K562 (cell line): ENCODE measurements at regions not wholly inside any gene's neighbourhood (a gene's known extent, or its start where the extent isn't known, plus 50 kb on each side); places are given as distances from the start of the nearest gene placed in this dataset.

Experiments
- ATAC-seq: fragments of 200-7000 bp; cut with Tn5 transposase; 3 replicates; pipeline ENCODE4 v1.9.1; 2020; ENCODE audit warnings: moderate library complexity
- BruUV-seq: library from RNA; stranded (reverse); fragments of 400-500 nt; replicated peaks from 2 replicates; lab custom pipeline; 2021; lab: Mats Ljungman, UMichigan
- CTCF ChIA-PET: fragments of 300-600 bp; formaldehyde crosslinking; extraction: SDS; loops from one replicate; lab custom pipeline; 2021; ENCODE audit warnings: low intra/inter-chr PET ratio; lab: Yijun Ruan, JAX
- POLR2A ChIA-PET: fragments of 300-600, 350-650 bp; sonication (Branson Sonifier 250); formaldehyde crosslinking; extraction: SDS; loops from one replicate; lab custom pipeline; 2021; ENCODE audit warnings: antibody characterized with exemption, inconsistent platforms; lab: Yijun Ruan, JAX
- DNase-seq, 4 experiments: peaks; one replicate each; pipeline versions ENCODE4 v3.0.0 to v3.0.0-alpha.2; 2011 to 2018; ENCODE audit warnings: low spot score in 3 of 4, mixed read lengths in 3 of 4; ENCODE audit errors: extremely low read depth in 1 of 4
- FAIRE-seq: peaks from 2 replicates; lab custom pipeline; 2011; peaks lifted over from hg19 to GRCh38; lab: Jason Lieb, UNC
- H2AFZ ChIP-seq: 2 replicates; pipeline ENCODE4 v1.6.0; 2011; ENCODE audit warnings: low read depth, low read length, control low read depth, inconsistent platforms
- H3K27ac ChIP-seq: fragments of 200-600 bp; 3 replicates; pipeline ENCODE4 v1.8.0; 2011; ENCODE audit warnings: low read depth, mild to moderate bottlenecking, control low read depth, inconsistent platforms, low read length, moderate library complexity, mixed read lengths; ENCODE audit errors: extremely low read depth
- H3K27me3 ChIP-seq, 2 experiments: fragments of 300-600 bp in 1 of 2; 2 replicates in 1 of 2; 3 replicates in 1 of 2; pipeline versions ENCODE4 v1.6.0 to v1.8.0; 2011; ENCODE audit warnings: inconsistent platforms in 2 of 2, low read length in 2 of 2, mild to moderate bottlenecking in 1 of 2, mixed read lengths in 1 of 2, moderate library complexity in 1 of 2; ENCODE audit not compliant: control insufficient read depth in 2 of 2, insufficient read depth in 2 of 2
- H3K36me3 ChIP-seq: fragments of 300-600 bp; 3 replicates; pipeline ENCODE4 v1.8.0; 2011; ENCODE audit warnings: mild to moderate bottlenecking, low read length, inconsistent platforms; ENCODE audit not compliant: control insufficient read depth, insufficient read depth
- H3K4me1 ChIP-seq, 2 experiments: fragments of 200-600 bp in 1 of 2; replicated peaks in 1 of 2; 2 replicates in 1 of 2; 3 replicates in 1 of 2; pipeline versions ENCODE4 v1.5.1 to v1.8.0; 2011; ENCODE audit warnings: inconsistent platforms in 2 of 2, low read length in 2 of 2, mild to moderate bottlenecking in 1 of 2, mixed read lengths in 1 of 2, moderate library complexity in 1 of 2; ENCODE audit not compliant: control insufficient read depth in 2 of 2, insufficient read depth in 2 of 2
- H3K4me2 ChIP-seq: 2 replicates; pipeline ENCODE4 v1.6.1; 2011; ENCODE audit warnings: low read length, control low read depth, inconsistent platforms, mixed read lengths; ENCODE audit not compliant: insufficient read depth
- H3K4me3 ChIP-seq: fragments of 200-600 bp; sonication (generic), shearing (Covaris generic); 2 replicates; pipeline ENCODE4 v1.5.1; 2016; ENCODE audit warnings: control low read depth, inconsistent platforms
- H3K79me2 ChIP-seq: fragments of 200-600 bp; 3 replicates; pipeline ENCODE4 v1.8.0; 2011; ENCODE audit warnings: low read length, inconsistent platforms; ENCODE audit not compliant: control insufficient read depth, insufficient read depth
- H3K9ac ChIP-seq, 2 experiments: 2 replicates each; pipeline versions ENCODE4 v1.6.0 to v1.6.1; 2011; ENCODE audit warnings: low read depth in 2 of 2, low read length in 2 of 2, control low read depth in 1 of 2, inconsistent platforms in 1 of 2, mild to moderate bottlenecking in 1 of 2, mixed read lengths in 1 of 2; ENCODE audit not compliant: insufficient read depth in 1 of 2
- H3K9me1 ChIP-seq: one replicate; pipeline ENCODE4 v1.6.0; 2011; ENCODE audit warnings: inconsistent platforms, mild to moderate bottlenecking, low read length, moderate library complexity; ENCODE audit not compliant: control insufficient read depth, insufficient read depth
- H3K9me3 ChIP-seq: replicated peaks from 2 replicates; pipeline ENCODE4 v1.5.1; 2011; ENCODE audit warnings: low read depth, low read length, inconsistent platforms; ENCODE audit not compliant: control insufficient read depth, insufficient read depth
- H4K20me1 ChIP-seq: replicated peaks from 2 replicates; pipeline ENCODE4 v1.6.1; 2011; ENCODE audit warnings: low read length, inconsistent platforms, mixed read lengths; ENCODE audit not compliant: control insufficient read depth, insufficient read depth
- ADNP ChIP-seq: fragments of 200-800 bp; sonication (Bioruptor generic); IDR thresholded peaks from 2 replicates; pipeline ENCODE4 v1.6.1; 2016; ENCODE audit warnings: missing genetic modification characterization, missing compliant biosample characterization
- ATF7 ChIP-seq: fragments of 450-650 bp; IDR thresholded peaks from 2 replicates; pipeline ENCODE4 v1.7.1; 2014; ENCODE audit warnings: mild to moderate bottlenecking, moderate library complexity
- CEBPB ChIP-seq: fragments of 450-650 bp; IDR thresholded peaks from 2 replicates; pipeline ENCODE4 v1.6.1; 2016; ENCODE audit warnings: missing genetic modification characterization, missing compliant biosample characterization
- DMBX1 ChIP-seq: fragments of 250-450 bp; sonication (Bioruptor Pico); IDR thresholded peaks from 2 replicates; pipeline ENCODE4 v1.8.0; 2022; ENCODE audit warnings: inconsistent platforms, mild to moderate bottlenecking, moderate library complexity, borderline replicate concordance
- MCM2 ChIP-seq: fragments of 450-650 bp; IDR thresholded peaks from 2 replicates; pipeline ENCODE4 v1.6.1; 2017; ENCODE audit warnings: low read depth, mild to moderate bottlenecking
- NCOA4 ChIP-seq: fragments of 450-650 bp; IDR thresholded peaks from 2 replicates; pipeline ENCODE4 v1.6.1; 2018; ENCODE audit warnings: mild to moderate bottlenecking; ENCODE audit not compliant: partially characterized antibody
- NFE2 ChIP-seq: IDR thresholded peaks from 2 replicates; pipeline ENCODE4 v1.6.1; 2014; ENCODE audit warnings: antibody characterized with exemption, low read depth
- POLR2H ChIP-seq: IDR thresholded peaks from 2 replicates; pipeline ENCODE4 v1.6.1; 2016; ENCODE audit warnings: missing genetic modification characterization, low read depth, mild to moderate bottlenecking, control low read depth, missing compliant biosample characterization, moderate library complexity
- POLR3A ChIP-seq: IDR thresholded peaks from 2 replicates; pipeline ENCODE4 v1.6.1; 2011; ENCODE audit warnings: borderline replicate concordance, mild to moderate bottlenecking, moderate library complexity; ENCODE audit not compliant: insufficient read length, insufficient read depth; ENCODE audit errors: extremely low read depth
- POU5F1 ChIP-seq: fragments of 150-350 bp; IDR thresholded peaks from 2 replicates; pipeline ENCODE4 v1.6.1; 2014; ENCODE audit warnings: borderline replicate concordance, low read length, low read depth, mild to moderate bottlenecking; ENCODE audit not compliant: partially characterized antibody
- SRSF1 ChIP-seq: fragments of 200-400 bp; formaldehyde crosslinking; IDR thresholded peaks from 2 replicates; pipeline ENCODE4 v1.6.1; 2017; ENCODE audit warnings: mild to moderate bottlenecking, low read depth, low read length, moderate library complexity
- U2AF1 ChIP-seq: fragments of 200-400 bp; formaldehyde crosslinking; optimal IDR thresholded peaks from 2 replicates; pipeline ENCODE3; 2017; ENCODE audit warnings: mild to moderate bottlenecking, low read depth, low read length, moderate library complexity
- WGBS: fragments of 100-300 bp; shearing (Covaris generic); methylation state at CpG from one replicate; pipeline ENCODE4 v1.1.6; 2016; ENCODE audit warnings: low coverage, mixed read lengths; ENCODE audit not compliant: insufficient coverage; ENCODE audit errors: missing lambda C conversion rate; 5-methylcytosine and 5-hydroxymethylcytosine counted together
- in situ Hi-C: fragments of 300-500 bp; cut with MboI; formaldehyde crosslinking; loops from 4 replicates; pipeline ENCODE4 v1.15.0; 2018; ENCODE audit warnings: inconsistent platforms, mixed read lengths
- intact Hi-C: fragments of 100-400 bp; cut with micrococcal nuclease; formaldehyde crosslinking; loops from 2 replicates; pipeline ENCODE4 v1.14.2; 2022

DNA sequence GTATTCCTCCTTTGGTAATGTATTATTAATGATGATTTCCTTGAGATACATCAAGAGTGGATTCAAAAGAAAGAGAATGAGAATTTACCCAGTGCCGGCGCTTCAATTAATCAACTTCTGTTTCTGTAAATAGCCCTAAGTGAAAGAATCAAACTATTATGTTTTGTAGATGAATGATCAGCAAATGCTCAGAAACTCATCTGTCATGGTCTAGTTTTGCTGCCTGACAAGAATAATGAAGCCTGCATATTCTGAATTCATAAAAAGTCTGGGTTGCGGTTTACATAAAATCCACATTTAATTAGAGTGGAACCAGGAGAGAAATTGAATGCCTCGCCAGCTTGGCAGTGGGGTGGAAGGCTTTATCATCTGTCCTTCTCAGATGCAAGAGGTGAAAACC is 325.3 kb downstream of the GALC start:
- ChIA-PET POLR2A (no interaction called here), CTCF (no interaction called here)
- FAIRE-seq (no peak), DNase-seq (no peak), ATAC-seq (no peak)
- Histone ChIP-seq H3K9me3 (no peaks in the 10 kb centered on the region), H3K4me1 (no peaks in the 10 kb centered on the region), H3K79me2 (no peaks in the 10 kb centered on the region), H3K4me3 (no peak overlapping the region), H4K20me1 (no peaks in the 10 kb centered on the region), H3K36me3 (no peaks in the 10 kb centered on the region), H3K4me2 (no peak overlapping the region), H2AFZ (no peak overlapping the region), H3K9me1 (no peaks in the 10 kb centered on the region), H3K27ac (no peak overlapping the region), H3K9ac (no peak overlapping the region), H3K27me3 (no peaks in the 10 kb centered on the region)
- TF ChIP-seq U2AF1 (no peak), ATF7 (no peak), POU5F1 (no peak)
- BruUV-seq = no TSS peak
- 4% methylated on average over 4 of the region's 4 CpGs for WGBS
- intact Hi-C loops = no loop called here
- in situ Hi-C loops = no loop called here

DNA sequence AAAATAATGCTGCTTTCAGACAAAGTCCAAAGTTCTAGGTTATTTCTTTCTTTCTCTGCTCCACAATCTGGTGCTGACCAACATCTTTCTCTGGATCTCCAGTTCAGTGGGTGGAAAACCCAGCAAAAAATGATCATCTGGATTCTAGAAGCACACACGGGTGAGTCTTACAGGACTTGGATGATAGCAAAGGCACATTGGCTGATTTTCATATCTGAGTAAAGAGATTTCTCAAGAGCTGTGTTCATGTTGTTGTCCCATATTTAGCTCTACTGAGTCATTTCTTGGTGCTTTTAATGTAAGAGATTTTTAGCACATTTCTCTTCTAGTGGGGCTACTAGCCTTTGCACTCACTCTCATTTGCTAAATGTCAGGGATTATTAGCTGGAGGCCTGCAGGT is 336.7 kb downstream of the GALC start:
- no peaks in the 10 kb centered on the region for H3K79me2 ChIP-seq
- H4K20me1 ChIP-seq = no peaks in the 10 kb centered on the region
- 0% methylated on average over 1 of the region's 1 CpG for WGBS
- H3K9me3 ChIP-seq = no peaks in the 10 kb centered on the region
- no TSS peak for BruUV-seq
- CTCF ChIA-PET = no interaction called here
- POLR2A ChIA-PET = no interaction called here
- in situ Hi-C loops (no loop called here), intact Hi-C loops (no loop called here)
- TF ChIP-seq POLR3A = no peak
- TF ChIP-seq POLR2H = no peak
- no peak for TF ChIP-seq ADNP (tag)
- TF ChIP-seq SRSF1 = no peak
- no peak for TF ChIP-seq DMBX1 (CRISPR knock-in tag)
- no peak for TF ChIP-seq NFE2
- no peak for TF ChIP-seq MCM2
- no peak for TF ChIP-seq NCOA4
- TF ChIP-seq CEBPB (tag) = no peak
- H3K27ac ChIP-seq = no peak overlapping the region
- no peaks in the 10 kb centered on the region for H3K4me1 ChIP-seq
- H2AFZ ChIP-seq = no peak overlapping the region
- H3K4me2 ChIP-seq = no peak overlapping the region
- H3K27me3 ChIP-seq = no peaks in the 10 kb centered on the region
- ATAC-seq (no peak), DNase-seq (no peak), FAIRE-seq (no peak)
- no peaks in the 10 kb centered on the region for H3K9me1 ChIP-seq
- H3K36me3 ChIP-seq = no peaks in the 10 kb centered on the region
- no peak overlapping the region for H3K9ac ChIP-seq
- H3K4me3 ChIP-seq = no peak overlapping the region
